Immature natural killer cell (primary cell): ENCODE measurements at regions not wholly inside any gene's neighbourhood (a gene's known extent, or its start where the extent isn't known, plus 50 kb on each side); places are given as distances from the start of the nearest gene placed in this dataset.
"Not testable (repeated sequence)": the region's sequence is repeated elsewhere in the genome, so short reads cannot be mapped to it uniquely, and the experiment has no call there.

Source experiments
- DNase-seq, 3 donors: peaks; one replicate each; pipeline ENCODE4 v3.0.0; 2022; ENCODE audit warnings: mixed read lengths in 1 of 3
- H3K27ac Mint-ChIP-seq, 6 donors: one replicate each; pipeline ENCODE4 v1.8.0; 2020; ENCODE audit warnings: mixed read lengths in 6 of 6, mild to moderate bottlenecking in 5 of 6, inconsistent platforms in 4 of 6, moderate library complexity in 3 of 6
- H3K27me3 Mint-ChIP-seq, 3 donors: one replicate each; pipeline ENCODE4 v1.8.0; 2020 to 2021; ENCODE audit warnings: low read depth in 3 of 3, mild to moderate bottlenecking in 3 of 3, mixed read lengths in 3 of 3, moderate library complexity in 3 of 3, inconsistent platforms in 1 of 3
- H3K36me3 Mint-ChIP-seq, 3 donors: one replicate each; pipeline ENCODE4 v1.8.0; 2020; ENCODE audit warnings: mixed read lengths in 3 of 3, inconsistent platforms in 2 of 3, mild to moderate bottlenecking in 2 of 3
- H3K4me1 Mint-ChIP-seq, 2 donors: one replicate each; pipeline ENCODE4 v1.8.0; 2020; ENCODE audit warnings: inconsistent platforms in 2 of 2, mild to moderate bottlenecking in 2 of 2, mixed read lengths in 2 of 2, moderate library complexity in 1 of 2
- H3K4me3 Mint-ChIP-seq, 5 donors: one replicate each; pipeline ENCODE4 v1.8.0; 2020; ENCODE audit warnings: mild to moderate bottlenecking in 5 of 5, mixed read lengths in 5 of 5, inconsistent platforms in 3 of 5, moderate library complexity in 3 of 5
- H3K9me3 Mint-ChIP-seq, 6 donors: one replicate each; pipeline ENCODE4 v1.8.0; 2020; ENCODE audit warnings: mild to moderate bottlenecking in 6 of 6, mixed read lengths in 6 of 6, inconsistent platforms in 4 of 6, moderate library complexity in 3 of 6

- Mint-ChIP-seq H3K27ac (no peak overlapping the region), H3K4me1 (no peaks in the 10 kb centered on the region), H3K36me3 (no peaks in the 10 kb centered on the region)
Observed at GRCh38 chr13:94880463-94880862, 168.1 kb upstream of the SOX21 start.

GRCh38 chr13:94878602-94879165 lies 166.3 kb upstream of the SOX21 start:
- Mint-ChIP-seq H3K36me3 (no peaks in the 10 kb centered on the region), H3K27ac (no peak overlapping the region), H3K9me3 (no peaks in the 10 kb centered on the region), H3K27me3 (peaks cover 0 to 6% (median 2%) of the 10 kb centered on the region in 3 donors), H3K4me1 (no peaks in the 10 kb centered on the region), H3K4me3 (no peak overlapping the region)
- DNase-seq: no peak

More at GRCh38 chr13:94880463-94880862, 168.1 kb upstream of the SOX21 start:
- DNase-seq: no peak
- Mint-ChIP-seq H3K27me3 (peaks cover 0 to 7% (median 2%) of the 10 kb centered on the region in 3 donors), H3K4me3 (no peak overlapping the region), H3K9me3 (peaks cover 0 to 2% (median 0%) of the 10 kb centered on the region in 6 donors)

GRCh38 chr13:94864474-94864873 lies 152.1 kb upstream of the SOX21 start:
- DNase-seq: no peak
- Mint-ChIP-seq H3K27ac (no peak overlapping the region), H3K36me3 (no peaks in the 10 kb centered on the region), H3K4me1 (peaks cover 13 to 26% of the 10 kb centered on the region in 2 donors), H3K9me3 (peaks cover 0 to 8% (median under 1%) of the 10 kb centered on the region in 6 donors), H3K27me3 (peaks cover 2 to 5% (median 2%) of the 10 kb centered on the region in 3 donors), H3K4me3 (no peak overlapping the region)

GRCh38 chr13:94860981-94861407 lies 148.6 kb upstream of the SOX21 start:
- no peaks in the 10 kb centered on the region for H3K36me3 Mint-ChIP-seq
- H3K27me3 Mint-ChIP-seq: peaks cover 1 to 5% (median 4%) of the 10 kb centered on the region in 3 donors
- H3K4me3 Mint-ChIP-seq: peak overlapping the region; percentile 85 to 93 (median 88)
- peak in 2 of 3 donors; percentile 2 to 17 for DNase-seq
- H3K9me3 Mint-ChIP-seq: no peaks in the 10 kb centered on the region
- peaks cover 13 to 26% of the 10 kb centered on the region in 2 donors for H3K4me1 Mint-ChIP-seq
- H3K27ac Mint-ChIP-seq: peak overlapping the region; percentile 5 to 95 (median 76)

- Mint-ChIP-seq H3K4me3 (peak overlapping the region; percentile 17 to 93 (median 88)), H3K4me1 (peaks cover 13 to 26% of the 10 kb centered on the region in 2 donors), H3K27ac (peak overlapping the region in 1 of 6 donors; percentile 4), H3K36me3 (no peaks in the 10 kb centered on the region), H3K27me3 (peaks cover 1 to 5% (median 4%) of the 10 kb centered on the region in 3 donors), H3K9me3 (no peaks in the 10 kb centered on the region)
- DNase-seq: no peak
Observed at GRCh38 chr13:94859811-94860210, 147.5 kb upstream of the SOX21 start.

- H3K9me3 Mint-ChIP-seq: no peaks in the 10 kb centered on the region
- H3K4me1 Mint-ChIP-seq: peaks cover 13 to 26% of the 10 kb centered on the region in 2 donors
- DNase-seq: no peak
- H3K36me3 Mint-ChIP-seq: no peaks in the 10 kb centered on the region
- H3K4me3 Mint-ChIP-seq: peak overlapping the region in 2 of 5 donors; percentile 33 to 51
- H3K27me3 Mint-ChIP-seq: peaks cover 1 to 5% (median 4%) of the 10 kb centered on the region in 3 donors
- H3K27ac Mint-ChIP-seq: no peak overlapping the region
Observed at GRCh38 chr13:94859278-94859691, 146.9 kb upstream of the SOX21 start.

- Mint-ChIP-seq H3K4me3 (peak overlapping the region in 1 of 5 donors; percentile 51), H3K9me3 (no peaks in the 10 kb centered on the region), H3K27ac (no peak overlapping the region), H3K36me3 (no peaks in the 10 kb centered on the region), H3K27me3 (peaks cover 1 to 5% (median 4%) of the 10 kb centered on the region in 3 donors), H3K4me1 (peaks cover 13 to 26% of the 10 kb centered on the region in 2 donors)
- DNase-seq: no peak
Observed at GRCh38 chr13:94858856-94859255, 146.5 kb upstream of the SOX21 start.

- no peak for DNase-seq
Observed at GRCh38 chr13:94854688-94855087, 142.3 kb upstream of the SOX21 start.

GRCh38 chr13:94851576-94851975 lies 139.2 kb upstream of the SOX21 start:
- Mint-ChIP-seq H3K4me3 (no peak overlapping the region), H3K36me3 (no peaks in the 10 kb centered on the region)

More at GRCh38 chr13:94854688-94855087, 142.3 kb upstream of the SOX21 start:
- Mint-ChIP-seq H3K27me3 (peaks cover 0 to 2% (median 1%) of the 10 kb centered on the region in 3 donors), H3K36me3 (no peaks in the 10 kb centered on the region), H3K4me3 (no peak overlapping the region), H3K27ac (no peak overlapping the region), H3K4me1 (no peaks in the 10 kb centered on the region), H3K9me3 (peaks cover 0 to 2% (median 0%) of the 10 kb centered on the region in 6 donors)

GRCh38 chr13:94849254-94849653 lies 136.9 kb upstream of the SOX21 start:
- DNase-seq: no peak
- H3K4me1 Mint-ChIP-seq: no peaks in the 10 kb centered on the region
- peaks cover 0 to 2% (median 0%) of the 10 kb centered on the region in 6 donors for H3K9me3 Mint-ChIP-seq
- no peaks in the 10 kb centered on the region for H3K36me3 Mint-ChIP-seq
- H3K27me3 Mint-ChIP-seq: peaks cover 0 to 3% (median 1%) of the 10 kb centered on the region in 3 donors
- peak overlapping the region in 1 of 6 donors; percentile 34 for H3K27ac Mint-ChIP-seq
- no peak overlapping the region for H3K4me3 Mint-ChIP-seq

More at GRCh38 chr13:94851576-94851975, 139.2 kb upstream of the SOX21 start:
- Mint-ChIP-seq H3K27me3 (peaks cover 0 to 3% (median 1%) of the 10 kb centered on the region in 3 donors), H3K4me1 (no peaks in the 10 kb centered on the region), H3K9me3 (peaks cover 0 to 2% (median 0%) of the 10 kb centered on the region in 6 donors), H3K27ac (no peak overlapping the region)
- no peak for DNase-seq

GRCh38 chr13:94842901-94843300 lies 130.6 kb upstream of the SOX21 start:
- no peak for DNase-seq
- no peak overlapping the region for H3K4me3 Mint-ChIP-seq
- H3K27me3 Mint-ChIP-seq: peaks cover 0 to 3% (median 2%) of the 10 kb centered on the region in 3 donors
- H3K4me1 Mint-ChIP-seq: no peaks in the 10 kb centered on the region
- H3K36me3 Mint-ChIP-seq: no peaks in the 10 kb centered on the region
- H3K27ac Mint-ChIP-seq: no peak overlapping the region
- H3K9me3 Mint-ChIP-seq: peaks cover 0 to 10% (median 6%) of the 10 kb centered on the region in 6 donors

GRCh38 chr13:94837056-94837455 lies 124.7 kb upstream of the SOX21 start:
- not testable (repeated sequence) for H3K4me3 Mint-ChIP-seq, H3K27me3 Mint-ChIP-seq, H3K4me1 Mint-ChIP-seq, H3K27ac Mint-ChIP-seq, DNase-seq, H3K36me3 Mint-ChIP-seq
- H3K9me3 Mint-ChIP-seq: peaks cover 0 to 17% (median 5%) of the 10 kb centered on the region in 6 donors

GRCh38 chr13:94829837-94830365 lies 117.6 kb upstream of the SOX21 start:
- H3K4me3 Mint-ChIP-seq: no peak overlapping the region
- H3K4me1 Mint-ChIP-seq: no peaks in the 10 kb centered on the region
- H3K27ac Mint-ChIP-seq: no peak overlapping the region
- no peak for DNase-seq
- peaks cover 0 to 2% (median 0%) of the 10 kb centered on the region in 6 donors for H3K9me3 Mint-ChIP-seq
- no peaks in the 10 kb centered on the region for H3K27me3 Mint-ChIP-seq
- H3K36me3 Mint-ChIP-seq: no peaks in the 10 kb centered on the region

GRCh38 chr13:94829185-94829836 lies 117.0 kb upstream of the SOX21 start:
- no peaks in the 10 kb centered on the region for H3K36me3 Mint-ChIP-seq
- peaks cover 0 to 2% (median 0%) of the 10 kb centered on the region in 6 donors for H3K9me3 Mint-ChIP-seq
- DNase-seq: no peak
- no peak overlapping the region for H3K27ac Mint-ChIP-seq
- no peaks in the 10 kb centered on the region for H3K4me1 Mint-ChIP-seq
- no peak overlapping the region for H3K4me3 Mint-ChIP-seq
- no peaks in the 10 kb centered on the region for H3K27me3 Mint-ChIP-seq
